GM23338 (cell line): ENCODE measurements at regions not wholly inside any gene's neighbourhood (a gene's known extent, or its start where the extent isn't known, plus 50 kb on each side); places are given as distances from the start of the nearest gene placed in this dataset.

Source experiments
- ATAC-seq: fragments of 200-7000 bp; cut with Tn5 transposase; 3 replicates; pipeline ENCODE4 v1.9.1; 2020
- DNase-seq: peaks from one replicate; pipeline ENCODE4 v3.0.0-alpha.2; 2015; ENCODE audit warnings: low spot score
- H2AFZ ChIP-seq: fragments of 200-600 bp; sonication (generic); 2 replicates; pipeline ENCODE4 v1.8.0; 2016; ENCODE audit warnings: antibody characterized with exemption, mild to moderate bottlenecking, moderate library complexity
- H3F3A ChIP-seq: fragments of 200-600 bp; sonication (generic); replicated peaks from 2 replicates; pipeline ENCODE4 v1.8.0; 2017; ENCODE audit warnings: antibody characterized with exemption, mixed run types, low read depth
- H3K27ac ChIP-seq: fragments of 200-600 bp; sonication (generic); 2 replicates; pipeline ENCODE4 v1.6.1; 2016; ENCODE audit warnings: low read depth
- H3K27me3 ChIP-seq: fragments of 200-600 bp; sonication (generic); 2 replicates; pipeline ENCODE4 v1.8.0; 2016; ENCODE audit warnings: mild to moderate bottlenecking, mixed run types, moderate library complexity; ENCODE audit not compliant: insufficient read depth
- H3K36me3 ChIP-seq: fragments of 200-600 bp; sonication (generic); 2 replicates; pipeline ENCODE4 v1.8.0; 2016; ENCODE audit warnings: mild to moderate bottlenecking; ENCODE audit not compliant: insufficient read depth
- H3K4me1 ChIP-seq: fragments of 200-600 bp; sonication (generic); 2 replicates; pipeline ENCODE4 v1.8.0; 2016; ENCODE audit warnings: mild to moderate bottlenecking, moderate library complexity; ENCODE audit not compliant: insufficient read depth
- H3K4me2 ChIP-seq: fragments of 200-600 bp; sonication (generic); 2 replicates; pipeline ENCODE4 v1.7.1; 2017; ENCODE audit warnings: mixed run types
- H3K4me3 ChIP-seq: fragments of 200-600 bp; sonication (generic); 2 replicates; pipeline ENCODE4 v1.6.1; 2016; ENCODE audit warnings: mixed run types
- H3K79me2 ChIP-seq: fragments of 200-600 bp; sonication (generic); replicated peaks from 2 replicates; pipeline ENCODE4 v1.8.0; 2017; ENCODE audit warnings: mild to moderate bottlenecking; ENCODE audit not compliant: insufficient read depth
- H3K9me2 ChIP-seq: fragments of 200-600 bp; sonication (generic); 2 replicates; pipeline ENCODE4 v1.8.0; 2017; ENCODE audit not compliant: insufficient read depth
- H4K20me1 ChIP-seq: fragments of 200-600 bp; sonication (generic); replicated peaks from 2 replicates; pipeline ENCODE4 v1.8.0; 2017; ENCODE audit warnings: mild to moderate bottlenecking; ENCODE audit not compliant: insufficient read depth
- H3K27ac Mint-ChIP-seq: 2 replicates; pipeline ENCODE4 v1.8.0; 2020; ENCODE audit warnings: inconsistent platforms, mild to moderate bottlenecking, moderate library complexity, mixed read lengths
- H3K27me3 Mint-ChIP-seq: 3 replicates; pipeline ENCODE4 v1.8.0; 2022; ENCODE audit warnings: low read depth, mild to moderate bottlenecking, moderate library complexity, mixed read lengths, inconsistent platforms; ENCODE audit not compliant: insufficient read depth, poor library complexity
- H3K36me3 Mint-ChIP-seq: 3 replicates; pipeline ENCODE4 v1.8.0; 2021; ENCODE audit warnings: low read depth, mild to moderate bottlenecking, inconsistent platforms, moderate library complexity, mixed read lengths
- H3K4me1 Mint-ChIP-seq: 3 replicates; pipeline ENCODE4 v1.8.0; 2020; ENCODE audit warnings: mild to moderate bottlenecking, inconsistent platforms, mixed read lengths
- H3K4me3 Mint-ChIP-seq: 3 replicates; pipeline ENCODE4 v1.8.0; 2021; ENCODE audit warnings: moderate library complexity, mild to moderate bottlenecking, inconsistent platforms, mixed read lengths
- H3K9me3 Mint-ChIP-seq: 3 replicates; pipeline ENCODE4 v1.8.0; 2020; ENCODE audit warnings: moderate library complexity, mild to moderate bottlenecking, inconsistent platforms, mixed read lengths
- CREB1 ChIP-seq: fragments of 250-450 bp; sonication (Bioruptor Pico); IDR thresholded peaks from 2 replicates; pipeline ENCODE4 v1.5.0; 2020; ENCODE audit warnings: low read depth, mild to moderate bottlenecking, moderate library complexity
- EZH2phosphoT487 ChIP-seq: fragments of 200-600 bp; sonication (generic); IDR thresholded peaks from one replicate; pipeline ENCODE4 v1.8.1; 2018; ENCODE audit warnings: antibody characterized with exemption; ENCODE audit not compliant: unreplicated experiment
- JUNB ChIP-seq: IDR thresholded peaks from one replicate; pipeline ENCODE4 v1.6.1; 2016; ENCODE audit warnings: antibody characterized with exemption; ENCODE audit not compliant: unreplicated experiment
- NANOG ChIP-seq: IDR thresholded peaks from 2 replicates; pipeline ENCODE4 v1.6.1; 2016; ENCODE audit warnings: antibody characterized with exemption, borderline replicate concordance
- POLR2AphosphoS5 ChIP-seq: IDR thresholded peaks from 2 replicates; pipeline ENCODE4 v1.6.1; 2016; ENCODE audit warnings: antibody characterized with exemption, low read depth
- STAT1 ChIP-seq: IDR thresholded peaks from one replicate; pipeline ENCODE4 v1.6.1; 2016; ENCODE audit warnings: antibody characterized with exemption; ENCODE audit not compliant: unreplicated experiment
- ZNF114 ChIP-seq: fragments of 250-450 bp; sonication (Bioruptor Pico); IDR thresholded peaks from 2 replicates; pipeline ENCODE4 v1.5.0; 2020; ENCODE audit warnings: mild to moderate bottlenecking, moderate library complexity
- ZNF331 ChIP-seq: fragments of 250-450 bp; sonication (Bioruptor Pico); IDR thresholded peaks from 2 replicates; pipeline ENCODE4 v1.5.0; 2020; ENCODE audit warnings: low read depth, mild to moderate bottlenecking, moderate library complexity
- TF ChIP-seq, protein P1 (sequence below), 2 experiments: fragments of 200-600 bp in 1 of 2; sonication (generic) in 1 of 2; conservative IDR thresholded peaks; 2 replicates each; pipeline versions ENCODE4 v1.5.1 to v1.6.1; 2016 to 2017; ENCODE audit warnings: antibody characterized with exemption in 2 of 2, low read depth in 2 of 2, mild to moderate bottlenecking in 2 of 2, moderate library complexity in 1 of 2
- TF ChIP-seq, protein P2 (sequence below): IDR thresholded peaks from one replicate; pipeline ENCODE4 v1.6.1; 2018; ENCODE audit warnings: antibody characterized with exemption; ENCODE audit not compliant: unreplicated experiment
- TF ChIP-seq, protein P3 (sequence below): fragments of 250-450 bp; sonication (Bioruptor Pico); IDR thresholded peaks from 2 replicates; pipeline ENCODE4 v1.5.0; 2020; ENCODE audit warnings: mild to moderate bottlenecking, moderate library complexity
- TF ChIP-seq, protein P4 (sequence below): IDR thresholded peaks from 2 replicates; pipeline ENCODE4 v1.6.1; 2016; ENCODE audit warnings: antibody characterized with exemption

DNA sequence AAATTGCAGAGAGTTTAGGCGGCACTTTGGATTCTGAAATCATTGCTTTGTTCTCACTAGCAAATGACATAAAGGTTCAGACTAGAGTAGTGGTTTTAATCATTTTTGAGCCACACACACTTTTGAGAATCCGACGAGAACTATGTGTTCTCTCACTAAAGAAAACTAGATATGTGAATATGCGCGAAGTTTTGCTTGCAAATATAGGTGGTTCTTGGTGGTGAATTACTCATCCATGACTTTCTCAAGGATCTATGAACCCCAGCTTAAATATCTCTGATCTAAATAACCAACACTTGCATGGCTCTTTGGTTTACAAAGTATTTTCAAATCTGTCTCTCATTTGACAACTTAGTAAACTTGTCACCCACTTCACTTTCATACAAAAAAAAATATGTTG, 54.8 kb downstream of the NOG start:
- H3K4me1 Mint-ChIP-seq = no peaks in the 10 kb centered on the region; the same call in 2 of the 3 replicates
- peaks cover 5% of the 10 kb centered on the region; the same call in 2 of the 3 replicates for H3K9me3 Mint-ChIP-seq
- H3K4me3 Mint-ChIP-seq = no peak overlapping the region
- H3K27ac Mint-ChIP-seq = no peak overlapping the region
- Histone ChIP-seq H3K4me1 (no peaks in the 10 kb centered on the region), H3K36me3 (no peaks in the 10 kb centered on the region), H3K9me2 (no peaks in the 10 kb centered on the region; the same call in 1 of the 2 replicates), H3F3A (no peaks in the 10 kb centered on the region), H2AFZ (0 out of 2 replicates have a peak overlapping the region, but pooled peaks have one; percentile 16), H3K4me3 (no peak overlapping the region), H4K20me1 (no peaks in the 10 kb centered on the region), H3K79me2 (no peaks in the 10 kb centered on the region), H3K27ac (no peak overlapping the region), H3K27me3 (no peaks in the 10 kb centered on the region), H3K4me2 (no peak overlapping the region)
- no peaks in the 10 kb centered on the region for H3K36me3 Mint-ChIP-seq
- no peak for DNase-seq
- no peak for ATAC-seq
- H3K27me3 Mint-ChIP-seq = no peaks in the 10 kb centered on the region
- TF ChIP-seq POLR2AphosphoS5 = no peak
- TF ChIP-seq EZH2phosphoT487 = no peak
- no peak for TF ChIP-seq ZNF114 (CRISPR knock-in tag)
- no peak for TF ChIP-seq NANOG
- TF ChIP-seq, protein P1, sequence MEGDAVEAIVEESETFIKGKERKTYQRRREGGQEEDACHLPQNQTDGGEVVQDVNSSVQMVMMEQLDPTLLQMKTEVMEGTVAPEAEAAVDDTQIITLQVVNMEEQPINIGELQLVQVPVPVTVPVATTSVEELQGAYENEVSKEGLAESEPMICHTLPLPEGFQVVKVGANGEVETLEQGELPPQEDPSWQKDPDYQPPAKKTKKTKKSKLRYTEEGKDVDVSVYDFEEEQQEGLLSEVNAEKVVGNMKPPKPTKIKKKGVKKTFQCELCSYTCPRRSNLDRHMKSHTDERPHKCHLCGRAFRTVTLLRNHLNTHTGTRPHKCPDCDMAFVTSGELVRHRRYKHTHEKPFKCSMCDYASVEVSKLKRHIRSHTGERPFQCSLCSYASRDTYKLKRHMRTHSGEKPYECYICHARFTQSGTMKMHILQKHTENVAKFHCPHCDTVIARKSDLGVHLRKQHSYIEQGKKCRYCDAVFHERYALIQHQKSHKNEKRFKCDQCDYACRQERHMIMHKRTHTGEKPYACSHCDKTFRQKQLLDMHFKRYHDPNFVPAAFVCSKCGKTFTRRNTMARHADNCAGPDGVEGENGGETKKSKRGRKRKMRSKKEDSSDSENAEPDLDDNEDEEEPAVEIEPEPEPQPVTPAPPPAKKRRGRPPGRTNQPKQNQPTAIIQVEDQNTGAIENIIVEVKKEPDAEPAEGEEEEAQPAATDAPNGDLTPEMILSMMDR (conservative IDR thresholded peaks at IDR 0.05; ENCODE audit: low read depth in 2 of 2) = no peak
- TF ChIP-seq CREB1 (CRISPR knock-in tag) = no peak
- TF ChIP-seq JUNB = no peak
- TF ChIP-seq, protein P2, sequence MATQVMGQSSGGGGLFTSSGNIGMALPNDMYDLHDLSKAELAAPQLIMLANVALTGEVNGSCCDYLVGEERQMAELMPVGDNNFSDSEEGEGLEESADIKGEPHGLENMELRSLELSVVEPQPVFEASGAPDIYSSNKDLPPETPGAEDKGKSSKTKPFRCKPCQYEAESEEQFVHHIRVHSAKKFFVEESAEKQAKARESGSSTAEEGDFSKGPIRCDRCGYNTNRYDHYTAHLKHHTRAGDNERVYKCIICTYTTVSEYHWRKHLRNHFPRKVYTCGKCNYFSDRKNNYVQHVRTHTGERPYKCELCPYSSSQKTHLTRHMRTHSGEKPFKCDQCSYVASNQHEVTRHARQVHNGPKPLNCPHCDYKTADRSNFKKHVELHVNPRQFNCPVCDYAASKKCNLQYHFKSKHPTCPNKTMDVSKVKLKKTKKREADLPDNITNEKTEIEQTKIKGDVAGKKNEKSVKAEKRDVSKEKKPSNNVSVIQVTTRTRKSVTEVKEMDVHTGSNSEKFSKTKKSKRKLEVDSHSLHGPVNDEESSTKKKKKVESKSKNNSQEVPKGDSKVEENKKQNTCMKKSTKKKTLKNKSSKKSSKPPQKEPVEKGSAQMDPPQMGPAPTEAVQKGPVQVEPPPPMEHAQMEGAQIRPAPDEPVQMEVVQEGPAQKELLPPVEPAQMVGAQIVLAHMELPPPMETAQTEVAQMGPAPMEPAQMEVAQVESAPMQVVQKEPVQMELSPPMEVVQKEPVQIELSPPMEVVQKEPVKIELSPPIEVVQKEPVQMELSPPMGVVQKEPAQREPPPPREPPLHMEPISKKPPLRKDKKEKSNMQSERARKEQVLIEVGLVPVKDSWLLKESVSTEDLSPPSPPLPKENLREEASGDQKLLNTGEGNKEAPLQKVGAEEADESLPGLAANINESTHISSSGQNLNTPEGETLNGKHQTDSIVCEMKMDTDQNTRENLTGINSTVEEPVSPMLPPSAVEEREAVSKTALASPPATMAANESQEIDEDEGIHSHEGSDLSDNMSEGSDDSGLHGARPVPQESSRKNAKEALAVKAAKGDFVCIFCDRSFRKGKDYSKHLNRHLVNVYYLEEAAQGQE = no peak
- TF ChIP-seq, protein P3, sequence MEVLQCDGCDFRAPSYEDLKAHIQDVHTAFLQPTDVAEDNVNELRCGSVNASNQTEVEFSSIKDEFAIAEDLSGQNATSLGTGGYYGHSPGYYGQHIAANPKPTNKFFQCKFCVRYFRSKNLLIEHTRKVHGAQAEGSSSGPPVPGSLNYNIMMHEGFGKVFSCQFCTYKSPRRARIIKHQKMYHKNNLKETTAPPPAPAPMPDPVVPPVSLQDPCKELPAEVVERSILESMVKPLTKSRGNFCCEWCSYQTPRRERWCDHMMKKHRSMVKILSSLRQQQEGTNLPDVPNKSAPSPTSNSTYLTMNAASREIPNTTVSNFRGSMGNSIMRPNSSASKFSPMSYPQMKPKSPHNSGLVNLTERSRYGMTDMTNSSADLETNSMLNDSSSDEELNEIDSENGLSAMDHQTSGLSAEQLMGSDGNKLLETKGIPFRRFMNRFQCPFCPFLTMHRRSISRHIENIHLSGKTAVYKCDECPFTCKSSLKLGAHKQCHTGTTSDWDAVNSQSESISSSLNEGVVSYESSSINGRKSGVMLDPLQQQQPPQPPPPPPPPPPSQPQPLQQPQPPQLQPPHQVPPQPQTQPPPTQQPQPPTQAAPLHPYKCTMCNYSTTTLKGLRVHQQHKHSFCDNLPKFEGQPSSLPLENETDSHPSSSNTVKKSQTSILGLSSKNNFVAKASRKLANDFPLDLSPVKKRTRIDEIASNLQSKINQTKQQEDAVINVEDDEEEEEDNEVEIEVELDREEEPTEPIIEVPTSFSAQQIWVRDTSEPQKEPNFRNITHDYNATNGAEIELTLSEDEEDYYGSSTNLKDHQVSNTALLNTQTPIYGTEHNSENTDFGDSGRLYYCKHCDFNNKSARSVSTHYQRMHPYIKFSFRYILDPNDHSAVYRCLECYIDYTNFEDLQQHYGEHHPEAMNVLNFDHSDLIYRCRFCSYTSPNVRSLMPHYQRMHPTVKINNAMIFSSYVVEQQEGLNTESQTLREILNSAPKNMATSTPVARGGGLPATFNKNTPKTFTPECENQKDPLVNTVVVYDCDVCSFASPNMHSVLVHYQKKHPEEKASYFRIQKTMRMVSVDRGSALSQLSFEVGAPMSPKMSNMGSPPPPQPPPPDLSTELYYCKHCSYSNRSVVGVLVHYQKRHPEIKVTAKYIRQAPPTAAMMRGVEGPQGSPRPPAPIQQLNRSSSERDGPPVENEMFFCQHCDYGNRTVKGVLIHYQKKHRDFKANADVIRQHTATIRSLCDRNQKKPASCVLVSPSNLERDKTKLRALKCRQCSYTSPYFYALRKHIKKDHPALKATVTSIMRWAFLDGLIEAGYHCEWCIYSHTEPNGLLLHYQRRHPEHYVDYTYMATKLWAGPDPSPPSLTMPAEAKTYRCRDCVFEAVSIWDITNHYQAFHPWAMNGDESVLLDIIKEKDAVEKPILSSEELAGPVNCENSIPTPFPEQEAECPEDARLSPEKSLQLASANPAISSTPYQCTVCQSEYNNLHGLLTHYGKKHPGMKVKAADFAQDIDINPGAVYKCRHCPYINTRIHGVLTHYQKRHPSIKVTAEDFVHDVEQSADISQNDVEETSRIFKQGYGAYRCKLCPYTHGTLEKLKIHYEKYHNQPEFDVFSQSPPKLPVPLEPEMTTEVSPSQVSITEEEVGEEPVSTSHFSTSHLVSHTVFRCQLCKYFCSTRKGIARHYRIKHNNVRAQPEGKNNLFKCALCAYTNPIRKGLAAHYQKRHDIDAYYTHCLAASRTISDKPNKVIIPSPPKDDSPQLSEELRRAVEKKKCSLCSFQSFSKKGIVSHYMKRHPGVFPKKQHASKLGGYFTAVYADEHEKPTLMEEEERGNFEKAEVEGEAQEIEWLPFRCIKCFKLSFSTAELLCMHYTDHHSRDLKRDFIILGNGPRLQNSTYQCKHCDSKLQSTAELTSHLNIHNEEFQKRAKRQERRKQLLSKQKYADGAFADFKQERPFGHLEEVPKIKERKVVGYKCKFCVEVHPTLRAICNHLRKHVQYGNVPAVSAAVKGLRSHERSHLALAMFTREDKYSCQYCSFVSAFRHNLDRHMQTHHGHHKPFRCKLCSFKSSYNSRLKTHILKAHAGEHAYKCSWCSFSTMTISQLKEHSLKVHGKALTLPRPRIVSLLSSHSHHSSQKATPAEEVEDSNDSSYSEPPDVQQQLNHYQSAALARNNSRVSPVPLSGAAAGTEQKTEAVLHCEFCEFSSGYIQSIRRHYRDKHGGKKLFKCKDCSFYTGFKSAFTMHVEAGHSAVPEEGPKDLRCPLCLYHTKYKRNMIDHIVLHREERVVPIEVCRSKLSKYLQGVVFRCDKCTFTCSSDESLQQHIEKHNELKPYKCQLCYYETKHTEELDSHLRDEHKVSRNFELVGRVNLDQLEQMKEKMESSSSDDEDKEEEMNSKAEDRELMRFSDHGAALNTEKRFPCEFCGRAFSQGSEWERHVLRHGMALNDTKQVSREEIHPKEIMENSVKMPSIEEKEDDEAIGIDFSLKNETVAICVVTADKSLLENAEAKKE (CRISPR knock-in tag) = no peak
- TF ChIP-seq, protein P4, sequence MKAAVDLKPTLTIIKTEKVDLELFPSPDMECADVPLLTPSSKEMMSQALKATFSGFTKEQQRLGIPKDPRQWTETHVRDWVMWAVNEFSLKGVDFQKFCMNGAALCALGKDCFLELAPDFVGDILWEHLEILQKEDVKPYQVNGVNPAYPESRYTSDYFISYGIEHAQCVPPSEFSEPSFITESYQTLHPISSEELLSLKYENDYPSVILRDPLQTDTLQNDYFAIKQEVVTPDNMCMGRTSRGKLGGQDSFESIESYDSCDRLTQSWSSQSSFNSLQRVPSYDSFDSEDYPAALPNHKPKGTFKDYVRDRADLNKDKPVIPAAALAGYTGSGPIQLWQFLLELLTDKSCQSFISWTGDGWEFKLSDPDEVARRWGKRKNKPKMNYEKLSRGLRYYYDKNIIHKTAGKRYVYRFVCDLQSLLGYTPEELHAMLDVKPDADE = no peak
- TF ChIP-seq ZNF331 (CRISPR knock-in tag) = no peak
- no peak for TF ChIP-seq STAT1
